Neural cell (in vitro differentiated cells): ENCODE measurements at regions not wholly inside any gene's neighbourhood (a gene's known extent, or its start where the extent isn't known, plus 50 kb on each side); places are given as distances from the start of the nearest gene placed in this dataset.

Experiments
- EZH2 ChIP-seq: fragments of 200-600, 300-800 bp; shearing (Covaris generic), sonication (generic); IDR thresholded peaks from 2 replicates; pipeline ENCODE4 v1.6.1; 2014; ENCODE audit warnings: antibody characterized with exemption, low read length, borderline replicate concordance, mild to moderate bottlenecking; ENCODE audit not compliant: insufficient read depth, poor library complexity, severe bottlenecking
- MXI1 ChIP-seq: fragments of 450-650 bp; conservative IDR thresholded peaks from 2 replicates; pipeline ENCODE4 v1.6.1; 2014; ENCODE audit warnings: antibody characterized with exemption, mild to moderate bottlenecking; ENCODE audit not compliant: poor library complexity, severe bottlenecking
- POLR2AphosphoS5 ChIP-seq: IDR thresholded peaks from 2 replicates; pipeline ENCODE4 v1.6.1; 2012
- RAD21 ChIP-seq: fragments of 450-650 bp; conservative IDR thresholded peaks from 2 replicates; pipeline ENCODE4 v1.6.1; 2014; ENCODE audit warnings: antibody characterized with exemption, mild to moderate bottlenecking, moderate library complexity
- TF ChIP-seq, protein P1 (sequence below): fragments of 450-650 bp; IDR thresholded peaks from 2 replicates; pipeline ENCODE4 v1.5.1; 2014; ENCODE audit warnings: antibody characterized with exemption, mild to moderate bottlenecking, moderate library complexity; ENCODE audit not compliant: poor library complexity, severe bottlenecking
- TF ChIP-seq, protein P2 (sequence below): IDR thresholded peaks from 2 replicates; pipeline ENCODE4 v1.6.1; 2012; ENCODE audit warnings: borderline replicate concordance

DNA sequence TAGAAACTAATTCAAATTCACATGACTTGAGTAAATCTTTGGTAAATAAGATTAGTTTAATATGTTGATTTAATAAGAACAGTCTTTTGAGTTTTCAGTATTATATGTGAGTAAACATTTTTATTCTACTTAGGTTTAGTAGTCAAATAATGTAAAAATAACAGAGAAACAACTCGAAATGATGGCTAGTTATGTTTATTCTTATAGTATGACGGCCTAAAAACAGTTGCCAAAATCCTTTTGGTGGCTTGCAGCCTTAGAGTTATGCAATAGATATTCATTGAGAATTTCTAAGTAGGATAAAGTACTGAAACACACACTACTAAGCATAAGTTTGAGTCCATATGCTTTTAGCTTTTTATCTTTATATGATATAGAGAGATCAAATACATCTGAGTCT is 184.8 kb downstream of the GNAI1 start:
- TF ChIP-seq POLR2AphosphoS5 = no peak
- TF ChIP-seq, protein P1, sequence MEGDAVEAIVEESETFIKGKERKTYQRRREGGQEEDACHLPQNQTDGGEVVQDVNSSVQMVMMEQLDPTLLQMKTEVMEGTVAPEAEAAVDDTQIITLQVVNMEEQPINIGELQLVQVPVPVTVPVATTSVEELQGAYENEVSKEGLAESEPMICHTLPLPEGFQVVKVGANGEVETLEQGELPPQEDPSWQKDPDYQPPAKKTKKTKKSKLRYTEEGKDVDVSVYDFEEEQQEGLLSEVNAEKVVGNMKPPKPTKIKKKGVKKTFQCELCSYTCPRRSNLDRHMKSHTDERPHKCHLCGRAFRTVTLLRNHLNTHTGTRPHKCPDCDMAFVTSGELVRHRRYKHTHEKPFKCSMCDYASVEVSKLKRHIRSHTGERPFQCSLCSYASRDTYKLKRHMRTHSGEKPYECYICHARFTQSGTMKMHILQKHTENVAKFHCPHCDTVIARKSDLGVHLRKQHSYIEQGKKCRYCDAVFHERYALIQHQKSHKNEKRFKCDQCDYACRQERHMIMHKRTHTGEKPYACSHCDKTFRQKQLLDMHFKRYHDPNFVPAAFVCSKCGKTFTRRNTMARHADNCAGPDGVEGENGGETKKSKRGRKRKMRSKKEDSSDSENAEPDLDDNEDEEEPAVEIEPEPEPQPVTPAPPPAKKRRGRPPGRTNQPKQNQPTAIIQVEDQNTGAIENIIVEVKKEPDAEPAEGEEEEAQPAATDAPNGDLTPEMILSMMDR = no peak
- no peak for TF ChIP-seq MXI1
- no peak for TF ChIP-seq EZH2
- TF ChIP-seq RAD21 = no peak
- TF ChIP-seq, protein P2, sequence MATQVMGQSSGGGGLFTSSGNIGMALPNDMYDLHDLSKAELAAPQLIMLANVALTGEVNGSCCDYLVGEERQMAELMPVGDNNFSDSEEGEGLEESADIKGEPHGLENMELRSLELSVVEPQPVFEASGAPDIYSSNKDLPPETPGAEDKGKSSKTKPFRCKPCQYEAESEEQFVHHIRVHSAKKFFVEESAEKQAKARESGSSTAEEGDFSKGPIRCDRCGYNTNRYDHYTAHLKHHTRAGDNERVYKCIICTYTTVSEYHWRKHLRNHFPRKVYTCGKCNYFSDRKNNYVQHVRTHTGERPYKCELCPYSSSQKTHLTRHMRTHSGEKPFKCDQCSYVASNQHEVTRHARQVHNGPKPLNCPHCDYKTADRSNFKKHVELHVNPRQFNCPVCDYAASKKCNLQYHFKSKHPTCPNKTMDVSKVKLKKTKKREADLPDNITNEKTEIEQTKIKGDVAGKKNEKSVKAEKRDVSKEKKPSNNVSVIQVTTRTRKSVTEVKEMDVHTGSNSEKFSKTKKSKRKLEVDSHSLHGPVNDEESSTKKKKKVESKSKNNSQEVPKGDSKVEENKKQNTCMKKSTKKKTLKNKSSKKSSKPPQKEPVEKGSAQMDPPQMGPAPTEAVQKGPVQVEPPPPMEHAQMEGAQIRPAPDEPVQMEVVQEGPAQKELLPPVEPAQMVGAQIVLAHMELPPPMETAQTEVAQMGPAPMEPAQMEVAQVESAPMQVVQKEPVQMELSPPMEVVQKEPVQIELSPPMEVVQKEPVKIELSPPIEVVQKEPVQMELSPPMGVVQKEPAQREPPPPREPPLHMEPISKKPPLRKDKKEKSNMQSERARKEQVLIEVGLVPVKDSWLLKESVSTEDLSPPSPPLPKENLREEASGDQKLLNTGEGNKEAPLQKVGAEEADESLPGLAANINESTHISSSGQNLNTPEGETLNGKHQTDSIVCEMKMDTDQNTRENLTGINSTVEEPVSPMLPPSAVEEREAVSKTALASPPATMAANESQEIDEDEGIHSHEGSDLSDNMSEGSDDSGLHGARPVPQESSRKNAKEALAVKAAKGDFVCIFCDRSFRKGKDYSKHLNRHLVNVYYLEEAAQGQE = no peak
